ENCODE measurements at regions not wholly inside any gene's neighbourhood (a gene's known extent, or its start where the extent isn't known, plus 50 kb on each side); places are given as distances from the start of the nearest gene placed in this dataset.
"Not testable (repeated sequence)": the region's sequence is repeated elsewhere in the genome, so short reads cannot be mapped to it uniquely, and the experiment has no call there.

GRCh38 chr1:232364654-232365382 is 265.1 kb downstream of the SIPA1L2 start:
- H3K27me3 ChIP-seq (ENCODE audit: insufficient read depth, low read length), result no peaks in the 10 kb centered on the region
- no peak overlapping the region for H3K4me3 ChIP-seq (ENCODE audit: low read length)
- H3K9me3 ChIP-seq (ENCODE audit: low read length), result no peaks in the 10 kb centered on the region
- no peaks in the 10 kb centered on the region for H3K36me3 ChIP-seq (ENCODE audit: insufficient read depth, low read length)
- no peak overlapping the region for H2AFZ ChIP-seq (ENCODE audit: low read depth, low read length)
- no peaks in the 10 kb centered on the region for H3K4me1 ChIP-seq (ENCODE audit: insufficient read depth, low read length)

- Histone ChIP-seq H3K4me1 (ENCODE audit: insufficient read depth, low read length) (no peaks in the 10 kb centered on the region), H2AFZ (ENCODE audit: low read depth, low read length) (no peak overlapping the region)
Observed at GRCh38 chr1:232363008-232363407, 266.9 kb downstream of the SIPA1L2 start.

GRCh38 chr1:232357416-232357815 is 272.5 kb downstream of the SIPA1L2 start:
- Histone ChIP-seq H3K36me3 (ENCODE audit: insufficient read depth, low read length) (no peaks in the 10 kb centered on the region), H3K4me1 (ENCODE audit: insufficient read depth, low read length) (no peaks in the 10 kb centered on the region), H3K27me3 (ENCODE audit: insufficient read depth, low read length) (no peaks in the 10 kb centered on the region), H2AFZ (ENCODE audit: low read depth, low read length) (no peak overlapping the region), H3K9me3 (ENCODE audit: low read length) (no peaks in the 10 kb centered on the region), H3K4me3 (ENCODE audit: low read length) (no peak overlapping the region)

More at GRCh38 chr1:232363008-232363407, 266.9 kb downstream of the SIPA1L2 start:
- Histone ChIP-seq H3K4me3 (ENCODE audit: low read length) (no peak overlapping the region), H3K36me3 (ENCODE audit: insufficient read depth, low read length) (no peaks in the 10 kb centered on the region), H3K9me3 (ENCODE audit: low read length) (no peaks in the 10 kb centered on the region), H3K27me3 (ENCODE audit: insufficient read depth, low read length) (no peaks in the 10 kb centered on the region)

- Histone ChIP-seq H3K36me3 (ENCODE audit: insufficient read depth, low read length) (no peaks in the 10 kb centered on the region), H3K9me3 (ENCODE audit: low read length) (no peaks in the 10 kb centered on the region), H2AFZ (ENCODE audit: low read depth, low read length) (no peak overlapping the region), H3K27me3 (ENCODE audit: insufficient read depth, low read length) (no peaks in the 10 kb centered on the region), H3K4me3 (ENCODE audit: low read length) (no peak overlapping the region), H3K4me1 (ENCODE audit: insufficient read depth, low read length) (no peaks in the 10 kb centered on the region)
Observed at GRCh38 chr1:232355162-232356006, 274.5 kb downstream of the SIPA1L2 start.

- no peak overlapping the region for H2AFZ ChIP-seq (ENCODE audit: low read depth, low read length)
Observed at GRCh38 chr1:232353001-232353400, 276.9 kb downstream of the SIPA1L2 start.

GRCh38 chr1:232352366-232352765 is 277.6 kb downstream of the SIPA1L2 start:
- H3K4me1 ChIP-seq (ENCODE audit: insufficient read depth, low read length), result no peaks in the 10 kb centered on the region
- no peaks in the 10 kb centered on the region for H3K9me3 ChIP-seq (ENCODE audit: low read length)
- no peaks in the 10 kb centered on the region for H3K27me3 ChIP-seq (ENCODE audit: insufficient read depth, low read length)
- no peaks in the 10 kb centered on the region for H3K36me3 ChIP-seq (ENCODE audit: insufficient read depth, low read length)
- no peak overlapping the region for H2AFZ ChIP-seq (ENCODE audit: low read depth, low read length)
- H3K4me3 ChIP-seq (ENCODE audit: low read length), result no peak overlapping the region

More at GRCh38 chr1:232353001-232353400, 276.9 kb downstream of the SIPA1L2 start:
- Histone ChIP-seq H3K4me3 (ENCODE audit: low read length) (no peak overlapping the region), H3K36me3 (ENCODE audit: insufficient read depth, low read length) (no peaks in the 10 kb centered on the region), H3K27me3 (ENCODE audit: insufficient read depth, low read length) (no peaks in the 10 kb centered on the region), H3K9me3 (ENCODE audit: low read length) (no peaks in the 10 kb centered on the region), H3K4me1 (ENCODE audit: insufficient read depth, low read length) (no peaks in the 10 kb centered on the region)

- Histone ChIP-seq H2AFZ (ENCODE audit: low read depth, low read length) (no peak overlapping the region), H3K36me3 (ENCODE audit: insufficient read depth, low read length) (no peaks in the 10 kb centered on the region), H3K9me3 (ENCODE audit: low read length) (no peaks in the 10 kb centered on the region), H3K4me1 (ENCODE audit: insufficient read depth, low read length) (no peaks in the 10 kb centered on the region), H3K4me3 (ENCODE audit: low read length) (no peak overlapping the region), H3K27me3 (ENCODE audit: insufficient read depth, low read length) (no peaks in the 10 kb centered on the region)
Observed at GRCh38 chr1:232351335-232351734, 278.6 kb downstream of the SIPA1L2 start.

- no peaks in the 10 kb centered on the region for H3K27me3 ChIP-seq (ENCODE audit: insufficient read depth, low read length)
- H3K4me1 ChIP-seq (ENCODE audit: insufficient read depth, low read length), result no peaks in the 10 kb centered on the region
- no peaks in the 10 kb centered on the region for H3K9me3 ChIP-seq (ENCODE audit: low read length)
- no peak overlapping the region for H3K4me3 ChIP-seq (ENCODE audit: low read length)
- H3K36me3 ChIP-seq (ENCODE audit: insufficient read depth, low read length), result no peaks in the 10 kb centered on the region
- no peak overlapping the region for H2AFZ ChIP-seq (ENCODE audit: low read depth, low read length)
Observed at GRCh38 chr1:232346844-232347243, 283.1 kb downstream of the SIPA1L2 start.

- H2AFZ ChIP-seq (ENCODE audit: low read depth, low read length), result no peak overlapping the region
- H3K4me3 ChIP-seq (ENCODE audit: low read length), result no peak overlapping the region
- no peaks in the 10 kb centered on the region for H3K4me1 ChIP-seq (ENCODE audit: insufficient read depth, low read length)
- no peaks in the 10 kb centered on the region for H3K36me3 ChIP-seq (ENCODE audit: insufficient read depth, low read length)
- no peaks in the 10 kb centered on the region for H3K27me3 ChIP-seq (ENCODE audit: insufficient read depth, low read length)
- no peaks in the 10 kb centered on the region for H3K9me3 ChIP-seq (ENCODE audit: low read length)
Observed at GRCh38 chr1:232344791-232345399, 285.0 kb downstream of the SIPA1L2 start.

- not testable (repeated sequence) for H3K4me1 ChIP-seq (ENCODE audit: insufficient read depth, low read length); H3K36me3 ChIP-seq (ENCODE audit: insufficient read depth, low read length); H2AFZ ChIP-seq (ENCODE audit: low read depth, low read length); H3K4me3 ChIP-seq (ENCODE audit: low read length); H3K27me3 ChIP-seq (ENCODE audit: insufficient read depth, low read length); H3K9me3 ChIP-seq (ENCODE audit: low read length)
Observed at GRCh38 chr1:232344186-232344585, 285.7 kb downstream of the SIPA1L2 start.

- no peak overlapping the region for H3K4me3 ChIP-seq (ENCODE audit: low read length)
- H3K4me1 ChIP-seq (ENCODE audit: insufficient read depth, low read length), result peaks cover 2% of the 10 kb centered on the region
- no peak overlapping the region for H2AFZ ChIP-seq (ENCODE audit: low read depth, low read length)
- H3K36me3 ChIP-seq (ENCODE audit: insufficient read depth, low read length), result no peaks in the 10 kb centered on the region
- H3K27me3 ChIP-seq (ENCODE audit: insufficient read depth, low read length), result no peaks in the 10 kb centered on the region
- no peaks in the 10 kb centered on the region for H3K9me3 ChIP-seq (ENCODE audit: low read length)
Observed at GRCh38 chr1:232340446-232340845, 289.5 kb downstream of the SIPA1L2 start.

- Histone ChIP-seq H3K27me3 (ENCODE audit: insufficient read depth, low read length) (no peaks in the 10 kb centered on the region), H3K36me3 (ENCODE audit: insufficient read depth, low read length) (no peaks in the 10 kb centered on the region), H3K4me3 (ENCODE audit: low read length) (no peak overlapping the region), H3K9me3 (ENCODE audit: low read length) (no peaks in the 10 kb centered on the region), H3K4me1 (ENCODE audit: insufficient read depth, low read length) (peaks cover 2% of the 10 kb centered on the region), H2AFZ (ENCODE audit: low read depth, low read length) (no peak overlapping the region)
Observed at GRCh38 chr1:232339073-232339472, 290.9 kb downstream of the SIPA1L2 start.

- Histone ChIP-seq H3K4me1 (ENCODE audit: insufficient read depth, low read length) (peaks cover 2% of the 10 kb centered on the region), H3K36me3 (ENCODE audit: insufficient read depth, low read length) (no peaks in the 10 kb centered on the region), H3K4me3 (ENCODE audit: low read length) (no peak overlapping the region), H3K27me3 (ENCODE audit: insufficient read depth, low read length) (no peaks in the 10 kb centered on the region), H2AFZ (ENCODE audit: low read depth, low read length) (no peak overlapping the region), H3K9me3 (ENCODE audit: low read length) (no peaks in the 10 kb centered on the region)
Observed at GRCh38 chr1:232335741-232336293, 294.1 kb downstream of the SIPA1L2 start.
